MG63 (cell line): ENCODE measurements at regions not wholly inside any gene's neighbourhood (a gene's known extent, or its start where the extent isn't known, plus 50 kb on each side); places are given as distances from the start of the nearest gene placed in this dataset.
"Not testable (repeated sequence)": the region's sequence is repeated elsewhere in the genome, so short reads cannot be mapped to it uniquely, and the experiment has no call there.

Experiments used
- DNase-seq: peaks from one replicate; pipeline ENCODE4 v3.0.0-alpha.2; 2020
- H3K27me3 ChIP-seq: fragments of 250-450 bp; sonication (Bioruptor Pico); 2 replicates; pipeline ENCODE4 v1.5.1; 2020; ENCODE audit warnings: mild to moderate bottlenecking, moderate library complexity
- H3K36me3 ChIP-seq: fragments of 250-450 bp; sonication (Bioruptor Pico); 2 replicates; pipeline ENCODE4 v1.5.1; 2020; ENCODE audit warnings: mild to moderate bottlenecking, moderate library complexity
- H3K4me3 ChIP-seq: fragments of 250-450 bp; sonication (Bioruptor Pico); 2 replicates; pipeline ENCODE4 v1.5.1; 2020; ENCODE audit warnings: mild to moderate bottlenecking, moderate library complexity
- H3K9me3 ChIP-seq: fragments of 250-450 bp; sonication (Bioruptor Pico); 2 replicates; pipeline ENCODE4 v1.5.1; 2020; ENCODE audit warnings: mild to moderate bottlenecking, moderate library complexity

GRCh38 chr4:79198951-79199587, 126.8 kb downstream of the NAA11 start:
- no peaks in the 10 kb centered on the region for H3K27me3 ChIP-seq
- no peaks in the 10 kb centered on the region for H3K36me3 ChIP-seq
- no peak for DNase-seq
- H3K4me3 ChIP-seq = no peak overlapping the region
- H3K9me3 ChIP-seq = no peaks in the 10 kb centered on the region

- Histone ChIP-seq H3K9me3 (no peaks in the 10 kb centered on the region), H3K36me3 (no peaks in the 10 kb centered on the region), H3K4me3 (no peak overlapping the region), H3K27me3 (no peaks in the 10 kb centered on the region)
- no peak for DNase-seq
These were observed 128.4 kb downstream of the NAA11 start for GRCh38 chr4:79197275-79198009.

- not testable (repeated sequence) for H3K4me3 ChIP-seq, H3K9me3 ChIP-seq, DNase-seq
These were observed 134.6 kb downstream of the NAA11 start for GRCh38 chr4:79191292-79191691.

GRCh38 chr4:79185526-79186045, 140.3 kb downstream of the NAA11 start:
- no peak for DNase-seq
- no peaks in the 10 kb centered on the region for H3K27me3 ChIP-seq
- H3K9me3 ChIP-seq = no peaks in the 10 kb centered on the region
- no peaks in the 10 kb centered on the region for H3K36me3 ChIP-seq
- no peak overlapping the region for H3K4me3 ChIP-seq

More at GRCh38 chr4:79191292-79191691, 134.6 kb downstream of the NAA11 start:
- not testable (repeated sequence) for H3K27me3 ChIP-seq, H3K36me3 ChIP-seq

GRCh38 chr4:79184476-79184875, 141.4 kb downstream of the NAA11 start:
- no peaks in the 10 kb centered on the region for H3K36me3 ChIP-seq
- no peaks in the 10 kb centered on the region for H3K27me3 ChIP-seq
- H3K4me3 ChIP-seq = no peak overlapping the region
- DNase-seq = no peak
- no peaks in the 10 kb centered on the region for H3K9me3 ChIP-seq

GRCh38 chr4:79182209-79182608, 143.7 kb downstream of the NAA11 start:
- DNase-seq = no peak
- no peaks in the 10 kb centered on the region for H3K9me3 ChIP-seq
- H3K4me3 ChIP-seq = no peak overlapping the region
- H3K27me3 ChIP-seq = no peaks in the 10 kb centered on the region
- no peaks in the 10 kb centered on the region for H3K36me3 ChIP-seq

GRCh38 chr4:79181190-79181589, 144.7 kb downstream of the NAA11 start:
- H3K4me3 ChIP-seq = no peak overlapping the region
- no peak for DNase-seq
- no peaks in the 10 kb centered on the region for H3K9me3 ChIP-seq
- H3K27me3 ChIP-seq = no peaks in the 10 kb centered on the region
- H3K36me3 ChIP-seq = no peaks in the 10 kb centered on the region

- peak; percentile 31 for DNase-seq
- no peaks in the 10 kb centered on the region for H3K9me3 ChIP-seq
- no peaks in the 10 kb centered on the region for H3K27me3 ChIP-seq
- H3K4me3 ChIP-seq = no peak overlapping the region
- H3K36me3 ChIP-seq = no peaks in the 10 kb centered on the region
These were observed 147.1 kb downstream of the NAA11 start for GRCh38 chr4:79178760-79179159.

GRCh38 chr4:79177388-79177787, 148.5 kb downstream of the NAA11 start:
- H3K4me3 ChIP-seq = no peak overlapping the region
- DNase-seq = no peak

GRCh38 chr4:79176351-79176750, 149.5 kb downstream of the NAA11 start:
- no peaks in the 10 kb centered on the region for H3K27me3 ChIP-seq
- no peaks in the 10 kb centered on the region for H3K9me3 ChIP-seq
- H3K36me3 ChIP-seq = no peaks in the 10 kb centered on the region
- no peak for DNase-seq
- no peak overlapping the region for H3K4me3 ChIP-seq

More at GRCh38 chr4:79177388-79177787, 148.5 kb downstream of the NAA11 start:
- Histone ChIP-seq H3K9me3 (no peaks in the 10 kb centered on the region), H3K36me3 (no peaks in the 10 kb centered on the region), H3K27me3 (no peaks in the 10 kb centered on the region)

- DNase-seq = no peak
- Histone ChIP-seq H3K9me3 (no peaks in the 10 kb centered on the region), H3K4me3 (no peak overlapping the region), H3K27me3 (no peaks in the 10 kb centered on the region), H3K36me3 (no peaks in the 10 kb centered on the region)
These were observed 150.1 kb downstream of the NAA11 start for GRCh38 chr4:79175716-79176115.

- no peaks in the 10 kb centered on the region for H3K36me3 ChIP-seq
- DNase-seq = no peak
- no peak overlapping the region for H3K4me3 ChIP-seq
- no peaks in the 10 kb centered on the region for H3K27me3 ChIP-seq
- H3K9me3 ChIP-seq = no peaks in the 10 kb centered on the region
These were observed 151.2 kb downstream of the NAA11 start for GRCh38 chr4:79174490-79175252.

- no peaks in the 10 kb centered on the region for H3K9me3 ChIP-seq
- H3K4me3 ChIP-seq = no peak overlapping the region
- H3K27me3 ChIP-seq = no peaks in the 10 kb centered on the region
- no peak for DNase-seq
- no peaks in the 10 kb centered on the region for H3K36me3 ChIP-seq
These were observed 152.7 kb downstream of the NAA11 start for GRCh38 chr4:79173186-79173585.

- Histone ChIP-seq H3K4me3 (no peak overlapping the region), H3K27me3 (no peaks in the 10 kb centered on the region), H3K36me3 (no peaks in the 10 kb centered on the region), H3K9me3 (no peaks in the 10 kb centered on the region)
- DNase-seq = no peak
These were observed 155.8 kb downstream of the NAA11 start for GRCh38 chr4:79170077-79170476.

GRCh38 chr4:79164907-79165610, 160.8 kb downstream of the NAA11 start:
- Histone ChIP-seq H3K9me3 (no peaks in the 10 kb centered on the region), H3K4me3 (no peak overlapping the region), H3K36me3 (no peaks in the 10 kb centered on the region), H3K27me3 (no peaks in the 10 kb centered on the region)
- no peak for DNase-seq

- DNase-seq = no peak
- no peak overlapping the region for H3K4me3 ChIP-seq
- H3K9me3 ChIP-seq = no peaks in the 10 kb centered on the region
These were observed 161.8 kb downstream of the NAA11 start for GRCh38 chr4:79163981-79164490.

More at GRCh38 chr4:79163981-79164490, 161.8 kb downstream of the NAA11 start:
- Histone ChIP-seq H3K36me3 (no peaks in the 10 kb centered on the region), H3K27me3 (no peaks in the 10 kb centered on the region)
